OCI-LY7 (cell line): ENCODE measurements at regions not wholly inside any gene's neighbourhood (a gene's known extent, or its start where the extent isn't known, plus 50 kb on each side); places are given as distances from the start of the nearest gene placed in this dataset.

ENCODE experiments used
- EZH2phosphoT487 ChIP-seq: fragments of 200-600 bp; sonication (generic); IDR thresholded peaks from 2 replicates; pipeline ENCODE4 v1.6.1; 2018; ENCODE audit warnings: low read depth, borderline replicate concordance, mild to moderate bottlenecking, mixed run types, antibody characterized with exemption, low read length, moderate library complexity, mixed read lengths
- TF ChIP-seq, protein P1 (sequence below): fragments of 200-600 bp; sonication (generic); conservative IDR thresholded peaks from 2 replicates; pipeline ENCODE4 v1.5.1; 2014; ENCODE audit warnings: mild to moderate bottlenecking, antibody characterized with exemption, low read length, moderate library complexity, mixed read lengths

DNA sequence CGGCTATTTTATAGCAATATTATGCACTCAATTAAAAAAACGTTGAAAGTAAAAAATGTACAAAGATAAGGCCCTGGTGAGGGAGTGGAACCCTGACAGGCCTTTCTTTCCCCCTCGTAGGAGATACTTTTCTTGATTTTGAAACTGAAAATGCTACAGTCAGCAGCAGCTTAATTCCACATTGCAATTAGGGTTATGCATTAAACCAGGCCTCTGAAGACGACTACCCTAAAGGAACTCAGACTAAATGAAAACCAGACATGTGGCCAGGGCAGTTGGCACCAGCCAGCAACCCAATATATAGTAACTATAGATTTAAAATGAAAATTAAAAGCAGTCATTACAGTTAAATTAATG, 463.2 kb upstream of the MAF start:
- TF ChIP-seq, protein P1, sequence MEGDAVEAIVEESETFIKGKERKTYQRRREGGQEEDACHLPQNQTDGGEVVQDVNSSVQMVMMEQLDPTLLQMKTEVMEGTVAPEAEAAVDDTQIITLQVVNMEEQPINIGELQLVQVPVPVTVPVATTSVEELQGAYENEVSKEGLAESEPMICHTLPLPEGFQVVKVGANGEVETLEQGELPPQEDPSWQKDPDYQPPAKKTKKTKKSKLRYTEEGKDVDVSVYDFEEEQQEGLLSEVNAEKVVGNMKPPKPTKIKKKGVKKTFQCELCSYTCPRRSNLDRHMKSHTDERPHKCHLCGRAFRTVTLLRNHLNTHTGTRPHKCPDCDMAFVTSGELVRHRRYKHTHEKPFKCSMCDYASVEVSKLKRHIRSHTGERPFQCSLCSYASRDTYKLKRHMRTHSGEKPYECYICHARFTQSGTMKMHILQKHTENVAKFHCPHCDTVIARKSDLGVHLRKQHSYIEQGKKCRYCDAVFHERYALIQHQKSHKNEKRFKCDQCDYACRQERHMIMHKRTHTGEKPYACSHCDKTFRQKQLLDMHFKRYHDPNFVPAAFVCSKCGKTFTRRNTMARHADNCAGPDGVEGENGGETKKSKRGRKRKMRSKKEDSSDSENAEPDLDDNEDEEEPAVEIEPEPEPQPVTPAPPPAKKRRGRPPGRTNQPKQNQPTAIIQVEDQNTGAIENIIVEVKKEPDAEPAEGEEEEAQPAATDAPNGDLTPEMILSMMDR = no peak
- no peak for TF ChIP-seq EZH2phosphoT487
